ENCODE measurements at regions not wholly inside any gene's neighbourhood (a gene's known extent, or its start where the extent isn't known, plus 50 kb on each side); places are given as distances from the start of the nearest gene placed in this dataset.

DNA sequence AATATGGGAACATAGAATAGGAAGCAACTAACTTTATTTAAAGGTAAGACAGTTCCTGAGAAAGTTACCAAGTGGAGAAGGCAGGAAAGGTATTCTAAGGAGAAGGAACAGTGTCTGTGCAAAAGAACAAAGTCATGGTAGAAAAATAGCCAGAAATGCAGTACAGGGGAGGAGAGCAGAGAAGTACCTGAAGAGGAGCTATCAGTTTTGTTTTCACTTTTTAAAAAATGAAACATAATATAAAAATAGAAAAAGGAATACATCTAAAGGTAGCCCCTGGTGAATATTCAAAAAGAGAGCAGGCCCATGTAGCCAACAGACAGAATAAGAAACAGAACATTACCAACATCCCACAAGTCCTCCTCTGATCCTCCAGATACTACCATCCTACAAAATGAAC is 408.7 kb downstream of the ADAMTS20 start:
- Histone ChIP-seq H3K9me3 (no peaks in the 10 kb centered on the region), H3K4me3 (no peak overlapping the region), H3K27ac (no peak overlapping the region), H3K36me3 (no peaks in the 10 kb centered on the region), H3K4me1 (no peaks in the 10 kb centered on the region), H3K9ac (ENCODE audit: low read depth in 2 of 2, low read length in 2 of 2) (no peak overlapping the region), H3K27me3 (no peaks in the 10 kb centered on the region)
- intact Hi-C loops (cut with DNase I), result no loop called here
- TF ChIP-seq, protein P1, sequence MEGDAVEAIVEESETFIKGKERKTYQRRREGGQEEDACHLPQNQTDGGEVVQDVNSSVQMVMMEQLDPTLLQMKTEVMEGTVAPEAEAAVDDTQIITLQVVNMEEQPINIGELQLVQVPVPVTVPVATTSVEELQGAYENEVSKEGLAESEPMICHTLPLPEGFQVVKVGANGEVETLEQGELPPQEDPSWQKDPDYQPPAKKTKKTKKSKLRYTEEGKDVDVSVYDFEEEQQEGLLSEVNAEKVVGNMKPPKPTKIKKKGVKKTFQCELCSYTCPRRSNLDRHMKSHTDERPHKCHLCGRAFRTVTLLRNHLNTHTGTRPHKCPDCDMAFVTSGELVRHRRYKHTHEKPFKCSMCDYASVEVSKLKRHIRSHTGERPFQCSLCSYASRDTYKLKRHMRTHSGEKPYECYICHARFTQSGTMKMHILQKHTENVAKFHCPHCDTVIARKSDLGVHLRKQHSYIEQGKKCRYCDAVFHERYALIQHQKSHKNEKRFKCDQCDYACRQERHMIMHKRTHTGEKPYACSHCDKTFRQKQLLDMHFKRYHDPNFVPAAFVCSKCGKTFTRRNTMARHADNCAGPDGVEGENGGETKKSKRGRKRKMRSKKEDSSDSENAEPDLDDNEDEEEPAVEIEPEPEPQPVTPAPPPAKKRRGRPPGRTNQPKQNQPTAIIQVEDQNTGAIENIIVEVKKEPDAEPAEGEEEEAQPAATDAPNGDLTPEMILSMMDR (IDR thresholded peaks at IDR 0.05), result no peak
- no peak for DNase-seq

DNA sequence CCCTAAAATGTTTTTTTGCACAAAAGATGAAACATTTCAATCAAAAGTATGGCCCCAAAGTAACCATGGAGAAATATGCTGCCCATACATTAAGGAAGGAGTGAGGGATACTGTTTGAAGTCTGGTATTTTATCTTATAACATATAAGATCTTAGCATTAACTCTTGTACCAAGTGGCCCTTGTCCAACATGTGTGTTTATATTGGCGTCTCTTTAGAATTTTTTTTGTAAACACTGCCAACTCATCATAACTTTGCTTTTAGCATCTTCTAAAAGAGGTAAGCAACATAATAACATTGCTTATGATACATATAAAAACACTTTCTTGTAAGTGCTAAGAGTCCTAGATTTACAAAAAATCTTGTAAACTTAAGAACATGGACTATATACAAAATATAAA is 419.7 kb downstream of the ADAMTS20 start:
- Histone ChIP-seq H3K9me3 (no peaks in the 10 kb centered on the region), H3K27me3 (no peaks in the 10 kb centered on the region), H3K36me3 (no peaks in the 10 kb centered on the region), H3K4me3 (no peak overlapping the region), H3K9ac (ENCODE audit: low read depth in 2 of 2, low read length in 2 of 2) (no peak overlapping the region), H3K27ac (no peak overlapping the region), H3K4me1 (no peaks in the 10 kb centered on the region)
- intact Hi-C loops (cut with DNase I), result no loop called here
- DNase-seq, result no peak
- TF ChIP-seq, protein P1 (IDR thresholded peaks at IDR 0.05), result no peak

DNA sequence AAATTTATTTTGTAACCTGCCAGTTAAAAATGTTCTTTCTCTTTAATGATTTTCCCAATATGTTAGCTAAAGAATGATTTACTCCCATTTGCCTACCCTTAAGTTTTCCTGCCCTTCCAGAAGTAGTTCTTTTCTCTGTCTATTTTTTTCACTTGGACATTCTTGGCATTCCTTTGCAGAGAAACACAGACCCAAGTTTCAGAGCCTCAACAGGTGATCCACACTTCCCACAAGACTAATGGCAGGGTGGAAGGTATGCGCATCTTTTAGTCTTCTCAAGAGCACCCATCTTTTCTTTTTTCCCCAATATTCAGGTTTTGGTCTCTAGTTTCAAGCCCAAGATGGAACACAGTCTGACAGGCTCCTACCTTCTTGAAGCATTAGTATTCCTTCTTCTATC is 420.7 kb downstream of the ADAMTS20 start:
- Histone ChIP-seq H3K27ac (no peak overlapping the region), H3K9ac (ENCODE audit: low read depth in 2 of 2, low read length in 2 of 2) (no peak overlapping the region), H3K9me3 (no peaks in the 10 kb centered on the region), H3K27me3 (no peaks in the 10 kb centered on the region), H3K36me3 (no peaks in the 10 kb centered on the region), H3K4me1 (no peaks in the 10 kb centered on the region), H3K4me3 (no peak overlapping the region)
- no peak for DNase-seq
- TF ChIP-seq, protein P1 (IDR thresholded peaks at IDR 0.05), result no peak
- intact Hi-C loops (cut with DNase I), result no loop called here

DNA sequence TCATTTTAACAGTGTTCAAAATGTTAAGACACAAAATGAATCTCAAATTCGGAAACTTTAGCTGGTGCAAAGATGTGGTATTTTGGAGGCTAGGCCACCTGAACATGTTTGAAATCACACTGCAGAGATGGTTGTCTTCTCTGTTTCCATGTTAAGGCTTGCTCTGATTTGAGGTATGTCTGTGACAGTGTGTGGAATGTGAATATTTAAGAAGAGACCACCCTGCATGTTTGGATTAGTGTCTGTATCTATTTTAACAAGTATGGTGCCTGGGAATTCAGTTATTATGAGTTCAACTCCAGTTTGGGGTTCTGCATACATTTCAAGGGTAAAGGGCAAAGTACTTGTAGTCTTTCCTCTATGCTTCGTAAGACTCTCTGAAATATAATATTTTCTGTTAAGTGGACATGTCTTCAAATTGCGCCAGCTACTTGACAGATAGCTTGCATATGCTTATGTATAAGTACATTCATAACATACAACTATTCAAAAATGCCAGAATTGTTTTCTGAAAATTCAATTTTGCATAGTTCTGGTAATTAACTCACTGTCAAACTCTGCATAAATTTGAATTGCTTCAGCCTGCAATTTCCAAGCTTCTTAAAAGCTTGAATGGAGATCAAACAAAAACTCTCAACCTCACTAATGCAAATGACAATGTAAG is 424.0 kb downstream of the ADAMTS20 start:
- intact Hi-C loops (cut with DNase I), result no loop called here
- TF ChIP-seq, protein P1 (IDR thresholded peaks at IDR 0.05), result no peak
- no peak overlapping the region for H3K4me3 ChIP-seq
- no peak for DNase-seq
- no peaks in the 10 kb centered on the region for H3K4me1 ChIP-seq
- H3K9ac ChIP-seq (ENCODE audit: low read depth in 2 of 2, low read length in 2 of 2), result no peak overlapping the region
- H3K9me3 ChIP-seq, result no peaks in the 10 kb centered on the region
- no peak overlapping the region for H3K27ac ChIP-seq
- no peaks in the 10 kb centered on the region for H3K27me3 ChIP-seq
- no peaks in the 10 kb centered on the region for H3K36me3 ChIP-seq

DNA sequence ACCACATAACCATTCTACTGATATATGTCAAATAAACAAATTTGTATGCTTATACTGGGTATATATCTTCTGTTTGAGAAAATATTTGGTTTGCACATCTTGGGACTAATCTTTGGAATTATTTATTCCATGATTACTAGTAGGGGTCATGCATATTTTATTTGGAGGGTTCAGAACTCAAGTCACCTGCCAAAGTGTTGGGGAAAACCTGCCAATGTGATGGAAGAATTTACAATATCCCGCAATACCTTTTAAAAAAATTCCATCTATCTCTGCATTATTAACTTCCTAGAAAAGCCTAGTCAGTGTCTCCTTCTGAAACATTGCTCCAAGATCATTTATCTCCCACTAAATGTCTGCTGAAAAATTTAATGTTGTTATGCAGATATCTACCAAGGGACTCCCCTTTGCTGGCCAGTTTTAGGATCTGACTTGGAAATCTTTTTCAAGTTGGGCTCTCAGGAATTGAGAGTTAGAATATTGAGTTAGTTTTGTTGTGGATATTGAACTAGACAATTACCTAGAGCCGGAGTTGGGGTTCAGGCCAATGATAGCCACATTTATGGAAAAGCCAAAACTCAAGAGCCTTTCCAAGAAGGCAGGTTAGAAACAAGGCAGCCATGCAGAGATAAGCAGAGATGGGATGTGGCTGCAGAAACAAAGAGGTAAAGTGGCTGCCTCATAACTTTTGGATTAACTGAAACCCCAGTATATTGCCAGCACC is 425.2 kb downstream of the ADAMTS20 start:
- TF ChIP-seq, protein P1 (IDR thresholded peaks at IDR 0.05), result no peak
- intact Hi-C loops (cut with DNase I), result no loop called here
- no peaks in the 10 kb centered on the region for H3K27me3 ChIP-seq
- DNase-seq, result no peak
- no peaks in the 10 kb centered on the region for H3K4me1 ChIP-seq
- H3K36me3 ChIP-seq, result no peaks in the 10 kb centered on the region
- no peaks in the 10 kb centered on the region for H3K9me3 ChIP-seq
- no peak overlapping the region for H3K27ac ChIP-seq
- no peak overlapping the region for H3K4me3 ChIP-seq
- no peak overlapping the region for H3K9ac ChIP-seq (ENCODE audit: low read depth in 2 of 2, low read length in 2 of 2)
